Pancreas (tissue), 10 donors: ENCODE measurements at regions not wholly inside any gene's neighbourhood (a gene's known extent, or its start where the extent isn't known, plus 50 kb on each side); places are given as distances from the start of the nearest gene placed in this dataset.

Experiments
- ATAC-seq, 4 donors: fragments of 200-7000 bp; cut with Tn5 transposase; one replicate each; pipeline versions ENCODE4 v1.8.0 to v1.9.1; 2020; ENCODE audit warnings: mild to moderate bottlenecking in 4 of 4, moderate library complexity in 4 of 4
- DNase-seq, 6 donors: peaks; one replicate each; pipeline ENCODE4 v3.0.0-alpha.2; 2020
- FAIRE-seq: peaks from 2 replicates; lab custom pipeline; 2012; peaks lifted over from hg19 to GRCh38; lab: Jason Lieb, UNC
- H3K27ac ChIP-seq, 4 donors: fragments of 200-600 bp; sonication (generic); 1 replicate in 3 of 4; 2 replicates in 1 of 4; pipeline versions ENCODE4 v1.5.0 to v1.8.0; 2020
- H3K27me3 ChIP-seq, 4 donors: fragments of 200-600 bp; one replicate each; pipeline ENCODE4 v1.8.0; 2021
- H3K36me3 ChIP-seq, 3 donors: fragments of 200-600 bp; sonication (generic) in 1 of 3; one replicate each; pipeline versions ENCODE4 v1.5.0 to v1.8.0; 2020 to 2021
- H3K4me1 ChIP-seq, 3 donors: fragments of 200-600 bp; one replicate each; pipeline ENCODE4 v1.8.0; 2021
- H3K4me3 ChIP-seq, 4 donors: fragments of 200-600 bp; sonication (generic) in 2 of 4; one replicate each; pipeline versions ENCODE4 v1.5.0 to v1.8.0; 2020 to 2021
- H3K9me3 ChIP-seq, 4 donors: fragments of 200-600 bp; one replicate each; pipeline ENCODE4 v1.8.0; 2021
- WGBS, 2 donors: extraction: QIAGEN DNeasy Blood & Tissue Kit; methylation state at CpG; one replicate each; pipeline ENCODE4 v1.1.7; 2013; 5-methylcytosine and 5-hydroxymethylcytosine counted together
- intact Hi-C, 3 donors: fragments of 100-400 bp; cut with DNase I; formaldehyde crosslinking; loops; one replicate each; pipeline versions ENCODE4 v1.11.1 to v1.14.2; 2022
- TF ChIP-seq, protein P1 (sequence below), 4 donors: fragments of 200-600 bp; sonication (generic) in 3 of 4; IDR thresholded peaks; one replicate each; pipeline versions ENCODE4 v1.5.0 to v1.8.0; 2021; ENCODE audit warnings: antibody characterized with exemption in 4 of 4
- donor health status: healthy with polysubstance abuse.
- donor health status: DM: no; HTN: no; CAD: no; lungs with moderate emphysema.
- donor health status: DM: no; HTN: no; CAD: no.
- donor health status: control.
- donor health status: control.
- donor health status: Bipolar disorder and iron deficiency.
- donor health status: DM: yes; HTN: yes; CAD: no.
- donor health status: DM: no; HTN: no; CAD: no.
- donor health status: DM: no; HTN: no; CAD: no.
- donor health status: DM: yes; HTN: yes; CAD: no.

DNA sequence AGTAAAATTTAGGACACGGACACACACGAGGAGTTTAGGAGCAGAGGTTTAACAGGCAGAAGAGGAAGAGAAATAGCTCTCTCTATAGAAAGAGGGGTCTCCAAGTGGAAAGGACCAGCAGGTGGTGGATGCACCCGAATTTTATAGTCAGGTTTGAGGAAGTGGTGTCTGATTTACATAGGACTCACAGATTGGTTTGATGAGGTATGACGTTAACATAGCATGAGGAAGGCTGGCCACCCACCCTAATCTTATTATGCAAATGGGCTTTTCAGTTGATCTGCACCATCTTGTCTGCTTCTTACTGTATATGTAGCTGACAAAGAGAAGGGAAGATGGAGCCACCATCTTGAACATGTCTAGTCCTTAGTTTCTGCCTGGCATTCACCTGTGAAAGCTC is 52.5 kb upstream of the RGS2 start:
- FAIRE-seq (no peak), ATAC-seq (no peak), DNase-seq (no peak)
- Histone ChIP-seq H3K36me3 (no peaks in the 10 kb centered on the region), H3K4me3 (no peak overlapping the region), H3K27ac (no peak overlapping the region), H3K4me1 (no peaks in the 10 kb centered on the region), H3K9me3 (no peaks in the 10 kb centered on the region), H3K27me3 (no peaks in the 10 kb centered on the region)
- TF ChIP-seq, protein P1, sequence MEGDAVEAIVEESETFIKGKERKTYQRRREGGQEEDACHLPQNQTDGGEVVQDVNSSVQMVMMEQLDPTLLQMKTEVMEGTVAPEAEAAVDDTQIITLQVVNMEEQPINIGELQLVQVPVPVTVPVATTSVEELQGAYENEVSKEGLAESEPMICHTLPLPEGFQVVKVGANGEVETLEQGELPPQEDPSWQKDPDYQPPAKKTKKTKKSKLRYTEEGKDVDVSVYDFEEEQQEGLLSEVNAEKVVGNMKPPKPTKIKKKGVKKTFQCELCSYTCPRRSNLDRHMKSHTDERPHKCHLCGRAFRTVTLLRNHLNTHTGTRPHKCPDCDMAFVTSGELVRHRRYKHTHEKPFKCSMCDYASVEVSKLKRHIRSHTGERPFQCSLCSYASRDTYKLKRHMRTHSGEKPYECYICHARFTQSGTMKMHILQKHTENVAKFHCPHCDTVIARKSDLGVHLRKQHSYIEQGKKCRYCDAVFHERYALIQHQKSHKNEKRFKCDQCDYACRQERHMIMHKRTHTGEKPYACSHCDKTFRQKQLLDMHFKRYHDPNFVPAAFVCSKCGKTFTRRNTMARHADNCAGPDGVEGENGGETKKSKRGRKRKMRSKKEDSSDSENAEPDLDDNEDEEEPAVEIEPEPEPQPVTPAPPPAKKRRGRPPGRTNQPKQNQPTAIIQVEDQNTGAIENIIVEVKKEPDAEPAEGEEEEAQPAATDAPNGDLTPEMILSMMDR (IDR thresholded peaks at IDR 0.05): no peak
- WGBS, 2 donors: 70 to 78% methylated on average over 4 of the region's 4 CpGs
- intact Hi-C loops: no loop called here

- TF ChIP-seq, protein P1 (IDR thresholded peaks at IDR 0.05): no peak
- no peak for ATAC-seq
- FAIRE-seq: no peak
- H3K4me3 ChIP-seq: no peak overlapping the region
- no peak for DNase-seq
- H3K27me3 ChIP-seq: no peaks in the 10 kb centered on the region
- no peaks in the 10 kb centered on the region for H3K4me1 ChIP-seq
- no peaks in the 10 kb centered on the region for H3K36me3 ChIP-seq
- intact Hi-C loops: no loop called here
- 51 to 55% methylated on average over 2 of the region's 2 CpGs for WGBS, 2 donors
- H3K9me3 ChIP-seq: no peaks in the 10 kb centered on the region
- H3K27ac ChIP-seq: no peak overlapping the region
Measured at GRCh38 chr1:192756847-192757246, 52.0 kb upstream of the RGS2 start.

- DNase-seq: no peak
- H3K4me1 ChIP-seq: no peaks in the 10 kb centered on the region
- H3K27me3 ChIP-seq: no peaks in the 10 kb centered on the region
- no peaks in the 10 kb centered on the region for H3K9me3 ChIP-seq
- no peak overlapping the region for H3K27ac ChIP-seq
- intact Hi-C loops: no loop called here
- no peak overlapping the region for H3K4me3 ChIP-seq
- TF ChIP-seq, protein P1 (IDR thresholded peaks at IDR 0.05): no peak
- no peak for ATAC-seq
- H3K36me3 ChIP-seq: no peaks in the 10 kb centered on the region
- 72 to 93% methylated on average over 1 of the region's 1 CpG for WGBS, 2 donors
- FAIRE-seq: no peak
Measured at GRCh38 chr1:192758492-192758891, 50.3 kb upstream of the RGS2 start.
